Gastrocnemius medialis (tissue), 4 donors: ENCODE measurements at regions not wholly inside any gene's neighbourhood (a gene's known extent, or its start where the extent isn't known, plus 50 kb on each side); places are given as distances from the start of the nearest gene placed in this dataset.

ENCODE experiments used
- CTCF ChIP-seq, 5 experiments: fragments of 450-650 bp in 3 of 5; fragments of 200-600 bp in 2 of 5; sonication (generic) in 2 of 5; IDR thresholded peaks in 4 of 5; conservative IDR thresholded peaks in 1 of 5; 1 replicate in 4 of 5; 2 replicates in 1 of 5; pipeline ENCODE4 v1.5.1; 2016 to 2019; ENCODE audit warnings: antibody characterized with exemption in 5 of 5, mild to moderate bottlenecking in 3 of 5, moderate library complexity in 3 of 5
- POLR2A ChIP-seq, 2 donors: fragments of 450-650 bp; IDR thresholded peaks; one replicate each; pipeline ENCODE4 v1.6.1; 2017; ENCODE audit warnings: antibody characterized with exemption in 2 of 2, mild to moderate bottlenecking in 2 of 2, moderate library complexity in 2 of 2

GRCh38 chr9:115637661-115638060, 515.9 kb upstream of the PAPPA start:
- TF ChIP-seq CTCF (IDR thresholded peaks at IDR 0.05 in 4 of 5, conservative IDR thresholded peaks at IDR 0.05 in 1 of 5) (no peak), POLR2A (IDR thresholded peaks at IDR 0.05) (no peak)
